GM12891 (cell line): ENCODE measurements at regions not wholly inside any gene's neighbourhood (a gene's known extent, or its start where the extent isn't known, plus 50 kb on each side); places are given as distances from the start of the nearest gene placed in this dataset.

Experiments used
- POLR2A ChIP-seq: IDR thresholded peaks from 2 replicates; pipeline ENCODE4 v1.6.1; 2011; ENCODE audit warnings: low read depth, low read length, control low read depth
- POU2F2 ChIP-seq: IDR thresholded peaks from 2 replicates; pipeline ENCODE4 v1.6.1; 2011; ENCODE audit warnings: low read depth, mild to moderate bottlenecking, control low read depth, low read length, moderate library complexity
- TAF1 ChIP-seq: IDR thresholded peaks from 2 replicates; pipeline ENCODE4 v1.6.1; 2011; ENCODE audit warnings: low read depth, low read length, control low read depth

DNA sequence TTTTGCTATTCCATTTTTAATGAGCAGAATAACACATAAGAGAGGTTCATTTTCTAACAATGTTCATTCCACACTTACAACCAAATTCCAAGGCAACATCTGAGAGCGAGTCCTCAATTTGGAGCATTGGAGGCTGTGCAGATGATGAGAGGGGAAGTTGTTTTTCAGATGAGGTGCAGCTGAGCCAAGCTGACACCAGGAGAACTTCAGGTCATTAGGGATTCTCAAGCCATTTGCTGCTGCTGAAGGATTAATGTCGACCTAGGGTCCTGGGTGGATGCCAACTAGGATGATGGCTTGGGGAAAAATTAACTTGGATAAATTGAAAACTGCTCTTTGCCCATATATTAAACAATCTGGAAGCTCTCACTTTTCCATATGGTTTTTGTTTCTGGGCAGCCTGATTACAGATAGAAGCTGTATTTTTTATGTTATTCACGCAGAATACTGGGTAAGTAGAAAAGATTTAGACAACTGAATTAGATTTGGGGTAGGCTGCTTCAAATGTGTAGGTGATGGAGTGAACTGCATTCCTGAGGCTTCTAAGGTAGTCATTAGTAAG lies 206.4 kb upstream of the SLC39A10 start:
- TF ChIP-seq TAF1 = no peak
- no peak for TF ChIP-seq POU2F2
- no peak for TF ChIP-seq POLR2A
